Retinal pigment epithelial cell (primary cell): ENCODE measurements at regions not wholly inside any gene's neighbourhood (a gene's known extent, or its start where the extent isn't known, plus 50 kb on each side); places are given as distances from the start of the nearest gene placed in this dataset.
"Not testable (repeated sequence)": the region's sequence is repeated elsewhere in the genome, so short reads cannot be mapped to it uniquely, and the experiment has no call there.

Source experiments
- DNase-seq: peaks from one replicate; pipeline ENCODE4 v3.0.0-alpha.2; 2010; ENCODE audit warnings: low read depth
- H3K4me3 ChIP-seq: 2 replicates; pipeline ENCODE4 v1.5.1; 2011; ENCODE audit warnings: mild to moderate bottlenecking, low read length, control low read depth, moderate library complexity
- CTCF ChIP-seq: conservative IDR thresholded peaks from 2 replicates; pipeline ENCODE4 v1.5.1; 2011; ENCODE audit warnings: low read depth, low read length, control low read depth, inconsistent platforms

GRCh38 chr5:8828596-8829322 is 717.1 kb downstream of the SEMA5A start:
- DNase-seq = no peak
- no peak overlapping the region for H3K4me3 ChIP-seq
- TF ChIP-seq CTCF = no peak

- TF ChIP-seq CTCF = no peak
- peak; percentile 89 for DNase-seq
- no peak overlapping the region for H3K4me3 ChIP-seq
These were observed 716.4 kb downstream of the SEMA5A start for GRCh38 chr5:8829323-8830029.

- no peak for DNase-seq
- no peak overlapping the region for H3K4me3 ChIP-seq
- TF ChIP-seq CTCF = no peak
These were observed 714.6 kb downstream of the SEMA5A start for GRCh38 chr5:8831251-8831650.

GRCh38 chr5:8831854-8832253 is 714.0 kb downstream of the SEMA5A start:
- no peak overlapping the region for H3K4me3 ChIP-seq
- no peak for DNase-seq
- no peak for TF ChIP-seq CTCF

GRCh38 chr5:8839361-8840055 is 706.4 kb downstream of the SEMA5A start:
- H3K4me3 ChIP-seq = no peak overlapping the region
- TF ChIP-seq CTCF = no peak
- DNase-seq = no peak

GRCh38 chr5:8840237-8840636 is 705.6 kb downstream of the SEMA5A start:
- no peak for DNase-seq
- H3K4me3 ChIP-seq = no peak overlapping the region
- no peak for TF ChIP-seq CTCF

GRCh38 chr5:8840746-8841145 is 705.1 kb downstream of the SEMA5A start:
- not testable (repeated sequence) for DNase-seq, H3K4me3 ChIP-seq
